ENCODE measurements at regions not wholly inside any gene's neighbourhood (a gene's known extent, or its start where the extent isn't known, plus 50 kb on each side); places are given as distances from the start of the nearest gene placed in this dataset.

- DNase-seq = no peak
Measured at GRCh38 chr10:9193120-9193519, 1138.6 kb downstream of the GATA3 start.

- no peak for DNase-seq
Measured at GRCh38 chr10:9195385-9195784, 1140.9 kb downstream of the GATA3 start.

GRCh38 chr10:9198611-9199010 lies 1144.1 kb downstream of the GATA3 start:
- DNase-seq = no peak

GRCh38 chr10:9205558-9205957 lies 1151.1 kb downstream of the GATA3 start:
- no peak for DNase-seq

- peak; percentile 16 for DNase-seq
Measured at GRCh38 chr10:9209105-9209798, 1154.8 kb downstream of the GATA3 start.

- DNase-seq = no peak
Measured at GRCh38 chr10:9211228-9211627, 1156.7 kb downstream of the GATA3 start.

GRCh38 chr10:9214618-9215017 lies 1160.1 kb downstream of the GATA3 start:
- DNase-seq = no peak

GRCh38 chr10:9215121-9215520 lies 1160.6 kb downstream of the GATA3 start:
- DNase-seq = no peak

- no peak for DNase-seq
Measured at GRCh38 chr10:9219860-9220259, 1165.4 kb downstream of the GATA3 start.

GRCh38 chr10:9222917-9223316 lies 1168.4 kb downstream of the GATA3 start:
- DNase-seq = no peak

- no peak for DNase-seq
Measured at GRCh38 chr10:9227679-9228365, 1173.3 kb downstream of the GATA3 start.

GRCh38 chr10:9228771-9229170 lies 1174.3 kb downstream of the GATA3 start:
- DNase-seq = no peak

GRCh38 chr10:9229702-9230244 lies 1175.3 kb downstream of the GATA3 start:
- no peak for DNase-seq

GRCh38 chr10:9230625-9231024 lies 1176.1 kb downstream of the GATA3 start:
- DNase-seq = no peak

GRCh38 chr10:9234191-9234590 lies 1179.7 kb downstream of the GATA3 start:
- DNase-seq = no peak

- DNase-seq = no peak
Measured at GRCh38 chr10:9238041-9238440, 1183.6 kb downstream of the GATA3 start.

- DNase-seq = no peak
Measured at GRCh38 chr10:9239298-9239697, 1184.8 kb downstream of the GATA3 start.

GRCh38 chr10:9243941-9244411 lies 1189.5 kb downstream of the GATA3 start:
- DNase-seq = no peak

GRCh38 chr10:9244864-9245263 lies 1190.4 kb downstream of the GATA3 start:
- no peak for DNase-seq

- no peak for DNase-seq
Measured at GRCh38 chr10:9253121-9253520, 1198.6 kb downstream of the GATA3 start.

- no peak for DNase-seq
Measured at GRCh38 chr10:9254353-9254752, 1199.9 kb downstream of the GATA3 start.

GRCh38 chr10:9260690-9261089 lies 1206.2 kb downstream of the GATA3 start:
- DNase-seq = no peak

GRCh38 chr10:9262770-9263169 lies 1208.3 kb downstream of the GATA3 start:
- no peak for DNase-seq

GRCh38 chr10:9268176-9268575 lies 1213.7 kb downstream of the GATA3 start:
- no peak for DNase-seq
